Effector CD4-positive, alpha-beta T cell (primary cell): ENCODE measurements at regions not wholly inside any gene's neighbourhood (a gene's known extent, or its start where the extent isn't known, plus 50 kb on each side); places are given as distances from the start of the nearest gene placed in this dataset.

Experiments used
- DNase-seq: peaks from one replicate; pipeline ENCODE4 v3.0.0-alpha.2; 2020

GRCh38 chr4:65976287-65976686 lies 306.0 kb upstream of the EPHA5 start:
- DNase-seq, result no peak

- no peak for DNase-seq
These were observed 302.9 kb upstream of the EPHA5 start for GRCh38 chr4:65973186-65973585.

- DNase-seq, result no peak
These were observed 301.4 kb upstream of the EPHA5 start for GRCh38 chr4:65971686-65972085.

DNA sequence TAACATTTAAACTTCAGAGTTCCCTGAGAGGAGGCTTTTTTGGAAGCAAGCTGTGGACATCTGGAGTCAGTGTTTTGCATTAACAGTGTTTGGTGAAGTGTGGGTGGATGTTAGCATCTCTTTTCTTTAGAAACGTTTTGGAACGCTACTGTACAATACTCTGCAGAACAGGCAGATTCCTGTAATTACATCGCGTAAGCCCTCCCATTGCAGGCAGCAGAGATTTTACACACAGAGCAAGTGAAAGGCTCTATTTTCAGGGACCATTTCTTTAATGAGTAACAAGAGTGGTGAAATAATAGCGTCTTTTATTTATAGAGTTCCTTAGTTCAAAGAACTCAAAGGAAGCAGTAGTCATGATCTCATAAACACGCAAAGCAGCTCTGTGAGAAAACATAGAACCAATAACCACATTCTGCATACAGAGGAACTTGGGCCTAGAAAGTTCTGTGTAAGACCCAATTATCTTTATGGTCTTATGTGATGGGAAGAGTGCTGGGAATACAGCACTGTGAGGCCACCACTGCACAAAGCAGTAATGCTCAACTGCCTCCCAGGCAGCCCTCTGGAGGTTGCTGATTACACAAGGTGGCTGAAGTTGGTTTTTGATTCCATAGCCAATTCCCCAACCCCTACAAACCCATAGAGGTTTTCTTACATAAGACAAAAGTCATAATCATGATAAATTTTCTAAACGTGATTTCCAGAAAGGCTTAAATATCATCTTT lies 298.7 kb upstream of the EPHA5 start:
- no peak for DNase-seq

GRCh38 chr4:65960751-65961150 lies 290.5 kb upstream of the EPHA5 start:
- no peak for DNase-seq

- no peak for DNase-seq
These were observed 284.1 kb upstream of the EPHA5 start for GRCh38 chr4:65954416-65954815.

GRCh38 chr4:65951177-65951576 lies 280.9 kb upstream of the EPHA5 start:
- no peak for DNase-seq

- DNase-seq, result no peak
These were observed 272.8 kb upstream of the EPHA5 start for GRCh38 chr4:65943076-65943475.

GRCh38 chr4:65924843-65925242 lies 254.6 kb upstream of the EPHA5 start:
- DNase-seq, result no peak

DNA sequence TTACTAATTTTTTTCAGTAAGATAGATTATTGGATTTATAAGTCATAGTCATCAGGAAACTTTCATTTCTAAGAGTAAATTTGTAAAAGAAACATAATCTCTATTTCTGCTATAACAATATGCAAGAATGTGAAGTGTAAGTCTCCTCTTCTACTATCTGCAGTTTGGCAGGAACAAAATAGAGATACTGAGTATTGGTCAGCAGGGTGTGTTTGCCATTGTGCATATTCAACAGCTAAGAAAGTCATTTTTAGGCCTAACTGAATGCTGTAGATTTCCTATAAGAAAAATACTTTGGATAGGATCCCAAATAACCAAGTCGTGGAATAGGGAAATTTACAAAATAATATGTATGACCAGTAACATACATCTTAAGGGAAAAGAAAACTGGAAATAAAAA lies 253.3 kb upstream of the EPHA5 start:
- no peak for DNase-seq

DNA sequence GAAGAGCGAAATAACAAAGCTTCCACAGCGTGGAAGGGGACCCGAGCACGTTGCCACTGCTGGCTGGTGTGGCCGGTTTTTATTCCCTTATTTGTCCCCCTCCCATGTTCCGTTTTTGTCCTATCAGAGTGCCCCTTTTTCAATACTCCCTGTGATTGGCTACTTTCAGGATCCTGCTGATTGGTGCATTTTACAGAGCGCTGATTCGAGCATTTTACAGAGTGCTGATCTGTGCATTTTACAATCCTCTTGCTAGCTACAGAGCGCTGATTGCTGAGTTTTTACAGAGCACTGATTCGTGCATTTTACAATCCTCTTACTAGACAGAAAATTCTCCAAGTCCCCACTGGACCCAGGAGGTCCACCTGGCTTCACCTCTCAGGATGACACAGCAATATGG lies 250.9 kb upstream of the EPHA5 start:
- DNase-seq, result no peak

DNA sequence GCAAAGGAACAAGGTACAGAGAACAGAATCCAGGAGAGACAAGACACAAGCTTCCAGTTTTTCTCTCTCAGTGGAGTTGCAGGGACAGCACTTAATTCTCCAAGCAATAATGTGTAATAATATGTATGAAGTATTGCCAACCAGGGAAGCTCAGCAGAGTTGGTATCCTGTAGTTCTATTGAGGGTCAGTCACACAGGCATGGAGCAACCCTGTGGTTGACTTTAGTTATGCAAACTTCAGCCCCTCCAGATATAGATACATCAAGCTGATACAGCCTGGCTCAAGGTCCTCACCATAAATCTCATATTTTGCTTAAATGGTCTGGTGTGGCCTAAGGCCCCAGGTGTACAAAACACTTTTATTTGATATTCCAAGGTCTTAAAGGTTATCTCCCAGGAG lies 248.6 kb upstream of the EPHA5 start:
- DNase-seq, result no peak

- no peak for DNase-seq
These were observed 247.9 kb upstream of the EPHA5 start for GRCh38 chr4:65918212-65918611.

DNA sequence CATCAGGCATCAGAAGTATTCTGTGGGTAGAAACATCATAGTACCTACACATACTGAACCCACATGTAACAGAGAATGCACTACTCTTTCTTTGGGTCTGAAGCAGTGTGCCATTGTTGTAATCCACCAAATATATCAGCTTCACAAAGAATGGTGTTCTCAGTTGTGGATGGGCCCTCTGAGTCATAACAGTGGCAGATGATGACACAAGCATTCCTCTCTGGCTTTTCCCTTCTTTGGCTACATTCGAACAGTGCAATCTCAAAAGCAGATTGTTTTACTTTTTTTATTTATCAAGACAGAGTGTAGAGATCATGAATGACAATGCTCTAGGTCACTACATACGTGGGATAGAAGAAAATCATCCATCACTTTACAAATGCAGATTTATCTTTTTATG lies 247.2 kb upstream of the EPHA5 start:
- DNase-seq, result no peak

- no peak for DNase-seq
These were observed 241.4 kb upstream of the EPHA5 start for GRCh38 chr4:65911720-65912119.

DNA sequence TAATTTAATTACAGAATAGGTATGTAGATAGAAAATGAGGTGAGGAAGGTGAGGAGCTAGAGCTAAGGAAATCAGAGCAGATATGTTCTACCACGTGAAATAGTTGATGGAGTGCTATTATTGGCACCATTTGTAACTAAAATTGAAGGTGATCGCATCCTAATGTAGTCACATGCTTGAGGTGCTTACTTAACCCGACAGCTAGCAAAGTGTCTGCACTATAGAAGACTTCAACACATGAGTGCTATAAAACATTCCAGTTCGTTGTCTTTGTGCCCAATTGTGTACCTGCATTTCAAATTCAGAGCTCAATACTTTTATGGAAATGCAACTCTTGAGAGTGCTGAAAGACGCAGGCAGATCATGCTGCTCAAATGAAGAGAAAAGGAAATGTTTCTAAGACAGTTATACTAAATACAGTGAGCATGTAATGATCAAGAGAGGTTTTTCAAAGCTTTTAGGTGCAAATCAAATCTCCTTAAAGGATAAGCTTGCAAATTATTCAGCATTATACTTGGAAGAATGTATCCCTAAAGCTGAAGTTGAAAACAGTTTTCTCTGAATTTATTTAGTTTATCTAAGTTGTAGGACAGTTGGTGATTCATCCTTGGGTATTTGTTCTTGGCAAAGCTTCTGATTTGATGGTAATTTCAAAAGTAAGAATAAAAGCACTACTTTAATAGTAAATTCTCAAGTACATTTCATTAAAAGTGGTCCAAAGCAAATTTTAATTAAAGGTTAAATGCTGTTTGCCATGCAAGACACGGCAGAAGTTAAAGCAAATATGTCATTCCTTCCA lies 223.9 kb upstream of the EPHA5 start:
- no peak for DNase-seq

DNA sequence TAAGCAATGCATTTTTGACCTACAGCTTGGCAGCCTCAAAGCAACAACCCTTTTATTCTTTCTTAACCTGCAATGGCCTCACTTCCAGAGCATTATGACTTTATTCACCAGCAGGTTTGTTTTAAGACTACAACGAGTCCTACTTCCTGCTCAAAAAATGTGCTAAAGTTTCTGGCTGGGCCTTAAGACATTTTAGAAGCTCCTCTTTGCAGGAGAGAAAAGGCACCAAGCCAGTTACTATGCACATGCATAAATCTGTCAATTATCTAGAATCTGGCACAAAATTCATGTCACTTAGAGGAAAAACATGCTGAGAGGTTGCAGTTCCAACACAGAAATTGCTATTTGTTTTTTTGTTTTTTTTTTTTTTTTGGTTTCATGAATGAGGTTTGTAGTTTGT lies 223.0 kb upstream of the EPHA5 start:
- no peak for DNase-seq

DNA sequence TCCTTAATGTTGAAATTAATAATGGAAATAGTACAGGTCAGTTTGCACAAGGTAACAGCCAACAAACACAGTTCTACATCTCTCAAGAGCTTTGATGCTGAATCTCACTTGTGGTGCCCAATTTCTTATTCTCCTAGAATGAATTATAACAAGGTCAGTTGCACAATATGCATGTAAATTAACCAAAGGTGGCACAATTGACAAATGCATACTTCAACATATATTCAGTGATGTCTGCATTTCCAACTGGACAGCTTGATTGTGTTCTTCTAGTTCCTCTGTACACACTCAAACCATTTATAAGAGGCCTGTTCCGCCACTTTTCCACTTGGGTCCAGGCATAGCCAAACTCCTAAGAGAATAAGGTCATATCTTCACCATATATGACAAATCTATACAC lies 210.3 kb upstream of the EPHA5 start:
- DNase-seq, result no peak

GRCh38 chr4:65868096-65868824 lies 198.0 kb upstream of the EPHA5 start:
- DNase-seq, result no peak

- DNase-seq, result no peak
These were observed 195.2 kb upstream of the EPHA5 start for GRCh38 chr4:65865489-65865888.

DNA sequence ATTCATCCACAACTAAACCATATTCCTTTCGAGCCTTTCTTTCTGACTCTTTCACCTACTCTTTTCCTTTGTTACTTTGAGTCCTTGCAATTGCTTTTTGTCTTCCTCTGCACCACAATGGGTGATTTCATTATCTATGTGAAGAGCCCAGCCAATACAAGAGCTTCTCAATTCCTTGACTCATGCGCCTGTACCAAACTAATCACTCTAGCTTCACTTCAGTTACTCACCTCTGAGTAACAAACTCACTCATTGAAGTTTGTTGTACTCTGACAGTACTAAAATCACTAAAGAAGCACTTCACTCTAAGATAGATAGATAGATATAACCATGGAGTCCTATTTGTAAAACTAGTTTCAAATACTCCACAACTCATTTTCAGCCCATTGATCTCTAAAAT lies 191.7 kb upstream of the EPHA5 start:
- no peak for DNase-seq

DNA sequence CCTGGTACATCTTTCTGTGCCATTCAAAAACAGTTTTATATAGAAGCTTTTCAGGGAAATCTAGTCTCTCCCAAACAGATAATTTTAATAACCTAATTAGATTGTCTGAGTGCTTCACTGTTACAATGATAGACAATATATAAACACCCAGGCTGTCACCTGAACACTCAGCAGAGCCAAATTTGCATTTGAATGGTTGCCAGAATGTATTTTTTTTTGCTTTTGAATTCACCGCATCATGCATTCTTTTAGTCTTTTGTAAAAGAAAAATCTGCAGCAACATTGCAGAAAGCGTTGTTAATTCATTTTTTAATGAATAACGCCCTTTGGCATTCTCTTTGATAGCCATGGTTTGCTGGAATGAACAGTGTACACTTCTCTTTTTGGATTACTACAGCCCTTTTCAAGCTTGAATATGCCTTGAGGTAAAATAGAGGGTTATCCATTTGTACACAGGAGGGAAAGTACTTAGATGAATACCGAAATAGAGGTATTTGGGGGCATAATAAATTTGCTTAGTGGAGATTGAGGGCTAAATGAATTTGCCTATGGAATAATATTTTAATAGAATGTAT lies 175.0 kb upstream of the EPHA5 start:
- DNase-seq, result no peak

- DNase-seq, result no peak
These were observed 169.1 kb upstream of the EPHA5 start for GRCh38 chr4:65839164-65839931.
